Caco-2 (cell line): ENCODE measurements at regions not wholly inside any gene's neighbourhood (a gene's known extent, or its start where the extent isn't known, plus 50 kb on each side); places are given as distances from the start of the nearest gene placed in this dataset.

Source experiments
- BruUV-seq: library from RNA; stranded (reverse); fragments of 400-500 nt; replicated peaks from 2 replicates; lab custom pipeline; 2021; lab: Mats Ljungman, UMichigan
- CTCF ChIA-PET: fragments of 300-600 bp; sonication (Branson Sonifier 250); formaldehyde crosslinking; loops from one replicate; lab custom pipeline; 2022; ENCODE audit warnings: antibody characterized with exemption; lab: Charles Lee
- POLR2A ChIA-PET: fragments of 300-600 bp; sonication (Branson Sonifier 250); formaldehyde crosslinking; loops from one replicate; lab custom pipeline; 2022; ENCODE audit warnings: antibody characterized with exemption; lab: Charles Lee
- DNase-seq, 2 experiments: peaks; one replicate each; pipeline versions ENCODE4 v3.0.0 to v3.0.0-alpha.2; 2020 to 2022
- H3K27me3 ChIP-seq: replicated peaks from 2 replicates; pipeline ENCODE4 v1.6.0; 2011; ENCODE audit warnings: low read length; ENCODE audit not compliant: control insufficient read depth, insufficient read depth
- H3K36me3 ChIP-seq: 2 replicates; pipeline ENCODE4 v1.5.1; 2011; ENCODE audit warnings: low read length; ENCODE audit not compliant: control insufficient read depth, insufficient read depth
- H3K4me1 ChIP-seq: fragments of 250-450 bp; sonication (Bioruptor Pico); 2 replicates; pipeline ENCODE4 v1.5.1; 2020; ENCODE audit warnings: mild to moderate bottlenecking
- H3K4me3 ChIP-seq: 2 replicates; pipeline ENCODE4 v1.5.1; 2011; ENCODE audit warnings: low read depth, mild to moderate bottlenecking, control low read depth, low read length
- H3K9me3 ChIP-seq: fragments of 250-450 bp; sonication (Bioruptor Pico); 2 replicates; pipeline ENCODE4 v1.5.1; 2020; ENCODE audit warnings: mild to moderate bottlenecking, moderate library complexity
- H3K27ac Mint-ChIP-seq: one replicate; pipeline ENCODE4 v1.8.0; 2022; ENCODE audit warnings: mixed read lengths; ENCODE audit not compliant: unreplicated experiment
- H3K27me3 Mint-ChIP-seq: one replicate; pipeline ENCODE4 v1.8.0; 2022; ENCODE audit warnings: mixed read lengths; ENCODE audit not compliant: insufficient read depth, unreplicated experiment
- H3K36me3 Mint-ChIP-seq: one replicate; pipeline ENCODE4 v1.8.0; 2022; ENCODE audit warnings: mild to moderate bottlenecking, mixed read lengths; ENCODE audit not compliant: insufficient read depth, unreplicated experiment
- H3K4me1 Mint-ChIP-seq: one replicate; pipeline ENCODE4 v1.8.0; 2022; ENCODE audit warnings: low read depth, mixed read lengths; ENCODE audit not compliant: unreplicated experiment
- H3K4me3 Mint-ChIP-seq: one replicate; pipeline ENCODE4 v1.8.0; 2022; ENCODE audit warnings: mild to moderate bottlenecking, moderate library complexity, mixed read lengths; ENCODE audit not compliant: unreplicated experiment
- H3K9me3 Mint-ChIP-seq: one replicate; pipeline ENCODE4 v1.8.0; 2022; ENCODE audit warnings: mixed read lengths; ENCODE audit not compliant: unreplicated experiment
- CTCF ChIP-seq, 2 experiments: fragments of 200-600 bp in 1 of 2; IDR thresholded peaks; 1 replicate in 1 of 2; 2 replicates in 1 of 2; pipeline versions ENCODE4 v1.5.1 to v1.8.0; 2011 to 2022; ENCODE audit warnings: antibody characterized with exemption in 1 of 2, control low read depth in 1 of 2, inconsistent platforms in 1 of 2, low read depth in 1 of 2, low read length in 1 of 2, mild to moderate bottlenecking in 1 of 2, moderate library complexity in 1 of 2; ENCODE audit not compliant: insufficient read depth in 1 of 2, severe bottlenecking in 1 of 2, unreplicated experiment in 1 of 2
- intact Hi-C: fragments of 100-400 bp; cut with micrococcal nuclease; formaldehyde crosslinking; loops from one replicate; pipeline ENCODE4 v1.10.0; 2022; ENCODE audit not compliant: unreplicated experiment

GRCh38 chr6:114436691-114437090, 93.9 kb upstream of the HS3ST5 start:
- H3K4me3 ChIP-seq: no peak overlapping the region
- no peaks in the 10 kb centered on the region for H3K4me1 Mint-ChIP-seq
- no peaks in the 10 kb centered on the region for H3K4me1 ChIP-seq
- H3K9me3 ChIP-seq: no peaks in the 10 kb centered on the region
- intact Hi-C loops: no loop called here
- no peaks in the 10 kb centered on the region for H3K9me3 Mint-ChIP-seq
- CTCF ChIA-PET: no interaction called here
- TF ChIP-seq CTCF (IDR thresholded peaks at IDR 0.05; ENCODE audit: insufficient read depth in 1 of 2, low read depth in 1 of 2, low read length in 1 of 2, severe bottlenecking in 1 of 2, unreplicated experiment in 1 of 2): no peak
- H3K27ac Mint-ChIP-seq: no peak overlapping the region
- POLR2A ChIA-PET: no interaction called here
- BruUV-seq: no TSS peak
- no peaks in the 10 kb centered on the region for H3K36me3 Mint-ChIP-seq
- no peak overlapping the region for H3K4me3 Mint-ChIP-seq
- no peaks in the 10 kb centered on the region for H3K27me3 ChIP-seq
- no peaks in the 10 kb centered on the region for H3K36me3 ChIP-seq
- DNase-seq: no peak
- H3K27me3 Mint-ChIP-seq: no peaks in the 10 kb centered on the region

- intact Hi-C loops: no loop called here
- no peaks in the 10 kb centered on the region for H3K36me3 Mint-ChIP-seq
- Histone ChIP-seq H3K9me3 (no peaks in the 10 kb centered on the region), H3K27me3 (no peaks in the 10 kb centered on the region), H3K36me3 (no peaks in the 10 kb centered on the region), H3K4me3 (no peak overlapping the region), H3K4me1 (no peaks in the 10 kb centered on the region)
- H3K9me3 Mint-ChIP-seq: no peaks in the 10 kb centered on the region
- BruUV-seq: no TSS peak
- no peak for DNase-seq
- ChIA-PET CTCF (no interaction called here), POLR2A (no interaction called here)
- no peak overlapping the region for H3K4me3 Mint-ChIP-seq
- no peak for TF ChIP-seq CTCF (IDR thresholded peaks at IDR 0.05; ENCODE audit: insufficient read depth in 1 of 2, low read depth in 1 of 2, low read length in 1 of 2, severe bottlenecking in 1 of 2, unreplicated experiment in 1 of 2)
- H3K4me1 Mint-ChIP-seq: no peaks in the 10 kb centered on the region
- H3K27me3 Mint-ChIP-seq: no peaks in the 10 kb centered on the region
- H3K27ac Mint-ChIP-seq: no peak overlapping the region
Observed at GRCh38 chr6:114435985-114436384, 93.2 kb upstream of the HS3ST5 start.

- Mint-ChIP-seq H3K36me3 (no peaks in the 10 kb centered on the region), H3K4me3 (no peak overlapping the region), H3K9me3 (no peaks in the 10 kb centered on the region), H3K4me1 (no peaks in the 10 kb centered on the region), H3K27me3 (no peaks in the 10 kb centered on the region), H3K27ac (no peak overlapping the region)
- TF ChIP-seq CTCF (IDR thresholded peaks at IDR 0.05; ENCODE audit: insufficient read depth in 1 of 2, low read depth in 1 of 2, low read length in 1 of 2, severe bottlenecking in 1 of 2, unreplicated experiment in 1 of 2): no peak
- Histone ChIP-seq H3K9me3 (no peaks in the 10 kb centered on the region), H3K4me3 (no peak overlapping the region), H3K36me3 (no peaks in the 10 kb centered on the region), H3K4me1 (no peaks in the 10 kb centered on the region), H3K27me3 (no peaks in the 10 kb centered on the region)
- ChIA-PET POLR2A (no interaction called here), CTCF (no interaction called here)
- intact Hi-C loops: no loop called here
- no TSS peak for BruUV-seq
- no peak for DNase-seq
Observed at GRCh38 chr6:114432400-114432799, 89.6 kb upstream of the HS3ST5 start.
